Astrocyte (in vitro differentiated cells and primary cell): ENCODE measurements at regions not wholly inside any gene's neighbourhood (a gene's known extent, or its start where the extent isn't known, plus 50 kb on each side); places are given as distances from the start of the nearest gene placed in this dataset.

Source experiments
- DNase-seq: peaks from one replicate; pipeline ENCODE4 v3.0.0-alpha.2; 2010; ENCODE audit warnings: low read depth
- FAIRE-seq: peaks from 2 replicates; lab custom pipeline; 2011; peaks lifted over from hg19 to GRCh38; lab: Jason Lieb, UNC
- H2AFZ ChIP-seq: 2 replicates; pipeline ENCODE4 v1.6.0; 2012; ENCODE audit warnings: low read depth, low read length, inconsistent platforms
- H3K27ac ChIP-seq: 2 replicates; pipeline ENCODE4 v1.5.1; 2011; ENCODE audit warnings: low read depth, low read length, inconsistent platforms
- H3K27me3 ChIP-seq: 2 replicates; pipeline ENCODE4 v1.6.0; 2011; ENCODE audit warnings: low read length, inconsistent platforms; ENCODE audit not compliant: insufficient read depth
- H3K36me3 ChIP-seq: 2 replicates; pipeline ENCODE4 v1.5.1; 2011; ENCODE audit warnings: low read length, inconsistent platforms; ENCODE audit not compliant: insufficient read depth
- H3K4me1 ChIP-seq: 2 replicates; pipeline ENCODE4 v1.5.1; 2011; ENCODE audit warnings: low read length, inconsistent platforms; ENCODE audit not compliant: insufficient read depth
- H3K4me2 ChIP-seq: 2 replicates; pipeline ENCODE4 v1.6.0; 2012; ENCODE audit warnings: low read length, inconsistent platforms
- H3K4me3 ChIP-seq: 2 replicates; pipeline ENCODE4 v1.5.1; 2011; ENCODE audit warnings: low read depth, mild to moderate bottlenecking, low read length, inconsistent platforms; ENCODE audit not compliant: insufficient read depth
- H3K79me2 ChIP-seq: 2 replicates; pipeline ENCODE4 v1.6.0; 2012; ENCODE audit warnings: mild to moderate bottlenecking, low read length, inconsistent platforms; ENCODE audit not compliant: insufficient read depth
- H3K9ac ChIP-seq: 2 replicates; pipeline ENCODE4 v1.6.0; 2012; ENCODE audit warnings: mild to moderate bottlenecking, low read length, inconsistent platforms
- H3K9me3 ChIP-seq: 2 replicates; pipeline ENCODE4 v1.5.1; 2012; ENCODE audit warnings: low read depth, mild to moderate bottlenecking, low read length, inconsistent platforms; ENCODE audit not compliant: insufficient read depth
- H4K20me1 ChIP-seq: 2 replicates; pipeline ENCODE4 v1.6.0; 2012; ENCODE audit warnings: low read length, inconsistent platforms; ENCODE audit not compliant: insufficient read depth
- H3K27ac Mint-ChIP-seq: one replicate; pipeline ENCODE4 v1.8.0; 2021; ENCODE audit warnings: mild to moderate bottlenecking, mixed read lengths; ENCODE audit not compliant: unreplicated experiment
- H3K27me3 Mint-ChIP-seq: one replicate; pipeline ENCODE4 v1.8.0; 2021; ENCODE audit warnings: low read depth, mixed read lengths; ENCODE audit not compliant: unreplicated experiment
- H3K36me3 Mint-ChIP-seq: one replicate; pipeline ENCODE4 v1.8.0; 2021; ENCODE audit warnings: low read depth, mixed read lengths; ENCODE audit not compliant: unreplicated experiment
- H3K4me1 Mint-ChIP-seq: one replicate; pipeline ENCODE4 v1.8.0; 2021; ENCODE audit warnings: low read depth, mixed read lengths; ENCODE audit not compliant: unreplicated experiment
- H3K4me3 Mint-ChIP-seq: one replicate; pipeline ENCODE4 v1.8.0; 2021; ENCODE audit warnings: mild to moderate bottlenecking, moderate library complexity, mixed read lengths; ENCODE audit not compliant: unreplicated experiment
- H3K9me3 Mint-ChIP-seq: one replicate; pipeline ENCODE4 v1.8.0; 2021; ENCODE audit warnings: mild to moderate bottlenecking, mixed read lengths; ENCODE audit not compliant: unreplicated experiment
- CTCF ChIP-seq: IDR thresholded peaks from 2 replicates; pipeline ENCODE4 v1.5.1; 2011; ENCODE audit warnings: low read depth, mild to moderate bottlenecking, inconsistent platforms, low read length, moderate library complexity; ENCODE audit not compliant: insufficient read depth
- EZH2 ChIP-seq: IDR thresholded peaks from 2 replicates; pipeline ENCODE4 v1.6.1; 2012; ENCODE audit warnings: mild to moderate bottlenecking, low read length, inconsistent platforms; ENCODE audit not compliant: insufficient read depth

- FAIRE-seq, result no peak
- Histone ChIP-seq H3K27me3 (no peaks in the 10 kb centered on the region), H3K4me1 (no peaks in the 10 kb centered on the region), H4K20me1 (no peaks in the 10 kb centered on the region), H3K9ac (no peak overlapping the region), H3K4me2 (no peak overlapping the region), H3K36me3 (no peaks in the 10 kb centered on the region), H3K4me3 (no peak overlapping the region), H3K79me2 (no peaks in the 10 kb centered on the region), H2AFZ (no peak overlapping the region), H3K9me3 (no peaks in the 10 kb centered on the region), H3K27ac (no peak overlapping the region)
- Mint-ChIP-seq H3K27me3 (no peaks in the 10 kb centered on the region), H3K36me3 (no peaks in the 10 kb centered on the region), H3K9me3 (no peaks in the 10 kb centered on the region), H3K27ac (no peak overlapping the region), H3K4me1 (no peaks in the 10 kb centered on the region), H3K4me3 (no peak overlapping the region)
- TF ChIP-seq EZH2, result no peak
- no peak for TF ChIP-seq CTCF
- no peak for DNase-seq
Measured at GRCh38 chr6:121963826-121964225, 435.6 kb upstream of the HSF2 start.

GRCh38 chr6:121965739-121966138 is 433.7 kb upstream of the HSF2 start:
- Histone ChIP-seq H3K4me3 (no peak overlapping the region), H3K36me3 (no peaks in the 10 kb centered on the region), H3K4me1 (no peaks in the 10 kb centered on the region), H3K9me3 (no peaks in the 10 kb centered on the region), H3K27me3 (no peaks in the 10 kb centered on the region), H4K20me1 (no peaks in the 10 kb centered on the region), H2AFZ (no peak overlapping the region), H3K4me2 (no peak overlapping the region), H3K9ac (no peak overlapping the region), H3K27ac (no peak overlapping the region), H3K79me2 (no peaks in the 10 kb centered on the region)
- Mint-ChIP-seq H3K27ac (no peak overlapping the region), H3K4me1 (no peaks in the 10 kb centered on the region), H3K27me3 (no peaks in the 10 kb centered on the region), H3K4me3 (no peak overlapping the region), H3K36me3 (no peaks in the 10 kb centered on the region), H3K9me3 (no peaks in the 10 kb centered on the region)
- FAIRE-seq, result no peak
- no peak for TF ChIP-seq EZH2
- TF ChIP-seq CTCF, result no peak
- DNase-seq, result no peak

GRCh38 chr6:121967631-121968030 is 431.8 kb upstream of the HSF2 start:
- Mint-ChIP-seq H3K4me1 (peaks cover 3% of the 10 kb centered on the region), H3K36me3 (no peaks in the 10 kb centered on the region), H3K27ac (no peak overlapping the region), H3K27me3 (no peaks in the 10 kb centered on the region), H3K4me3 (no peak overlapping the region), H3K9me3 (peaks cover 2% of the 10 kb centered on the region)
- no peak for FAIRE-seq
- Histone ChIP-seq H3K4me2 (no peak overlapping the region), H3K36me3 (no peaks in the 10 kb centered on the region), H3K4me1 (no peaks in the 10 kb centered on the region), H2AFZ (no peak overlapping the region), H3K79me2 (no peaks in the 10 kb centered on the region), H3K27ac (no peak overlapping the region), H4K20me1 (no peaks in the 10 kb centered on the region), H3K9ac (no peak overlapping the region), H3K4me3 (no peak overlapping the region), H3K27me3 (no peaks in the 10 kb centered on the region), H3K9me3 (no peaks in the 10 kb centered on the region)
- no peak for TF ChIP-seq EZH2
- TF ChIP-seq CTCF, result no peak
- no peak for DNase-seq
